H1 (cell line): ENCODE measurements at regions not wholly inside any gene's neighbourhood (a gene's known extent, or its start where the extent isn't known, plus 50 kb on each side); places are given as distances from the start of the nearest gene placed in this dataset.

Experiments
- CTCF ChIA-PET: fragments of 300-600 bp; sonication (Branson Sonifier 250); formaldehyde crosslinking; loops from one replicate; lab custom pipeline; 2021; ENCODE audit not compliant: partially characterized antibody; lab: Charles Lee
- POLR2A ChIA-PET: fragments of 300-600 bp; sonication (Branson Sonifier 250); formaldehyde crosslinking; loops from one replicate; lab custom pipeline; 2021; ENCODE audit warnings: inconsistent platforms; ENCODE audit not compliant: partially characterized antibody; lab: Charles Lee
- DNase-seq, 2 experiments: peaks; one replicate each; pipeline versions ENCODE4 v3.0.0 to v3.0.0-alpha.2; 2010 to 2022; ENCODE audit warnings: low spot score in 2 of 2, low read depth in 1 of 2, mixed read lengths in 1 of 2
- FAIRE-seq: peaks from 2 replicates; lab custom pipeline; 2011; peaks lifted over from hg19 to GRCh38; lab: Jason Lieb, UNC
- H2AFZ ChIP-seq: 2 replicates; pipeline ENCODE4 v1.8.1; 2012; ENCODE audit warnings: low read length, inconsistent platforms
- H2AK5ac ChIP-seq: 2 replicates; pipeline ENCODE4 v1.6.1; 2013; ENCODE audit warnings: low read depth, low read length
- H2BK120ac ChIP-seq: replicated peaks from 2 replicates; pipeline ENCODE3; 2013; ENCODE audit warnings: low read depth, low read length, inconsistent platforms
- H2BK12ac ChIP-seq: 2 replicates; pipeline ENCODE4 v1.6.1; 2013; ENCODE audit warnings: low read depth, low read length
- H2BK15ac ChIP-seq: 2 replicates; pipeline ENCODE4 v1.6.1; 2013; ENCODE audit warnings: low read length
- H2BK20ac ChIP-seq: 2 replicates; pipeline ENCODE4 v1.6.1; 2013; ENCODE audit warnings: low read length
- H2BK5ac ChIP-seq: 2 replicates; pipeline ENCODE4 v1.6.1; 2013; ENCODE audit warnings: low read depth, low read length
- H3K14ac ChIP-seq: 2 replicates; pipeline ENCODE4 v1.6.1; 2013; ENCODE audit warnings: inconsistent platforms; ENCODE audit not compliant: insufficient read length
- H3K18ac ChIP-seq: 2 replicates; pipeline ENCODE4 v1.6.1; 2013; ENCODE audit warnings: low read length; ENCODE audit errors: extremely low read depth
- H3K23ac ChIP-seq: 2 replicates; pipeline ENCODE4 v1.6.1; 2013; ENCODE audit warnings: inconsistent platforms; ENCODE audit not compliant: insufficient read length
- H3K23me2 ChIP-seq: 2 replicates; pipeline ENCODE4 v1.6.1; 2013; ENCODE audit warnings: low read depth, low read length
- H3K27ac ChIP-seq: 2 replicates; pipeline ENCODE4 v1.6.1; 2011; ENCODE audit warnings: low read depth, low read length, inconsistent platforms
- H3K27me3 ChIP-seq, 4 experiments: replicated peaks in 1 of 4; 1 replicate in 1 of 4; 2 replicates in 3 of 4; pipeline versions ENCODE4 v1.6.1 to v1.8.1; 2011 to 2013; ENCODE audit warnings: low read length in 3 of 4, mild to moderate bottlenecking in 3 of 4, inconsistent platforms in 2 of 4, mixed read lengths in 2 of 4, moderate library complexity in 1 of 4; ENCODE audit not compliant: control insufficient read depth in 3 of 4, insufficient read depth in 3 of 4; ENCODE audit errors: extremely low read depth in 1 of 4
- H3K36me3 ChIP-seq, 4 experiments: 2 replicates each; pipeline versions ENCODE4 v1.6.1 to v1.8.1; 2011 to 2013; ENCODE audit warnings: mild to moderate bottlenecking in 4 of 4, low read length in 3 of 4, moderate library complexity in 2 of 4, control low read depth in 1 of 4, inconsistent platforms in 1 of 4; ENCODE audit not compliant: insufficient read depth in 4 of 4, control insufficient read depth in 2 of 4
- H3K4ac ChIP-seq: replicated peaks from 2 replicates; pipeline ENCODE3; 2013; ENCODE audit warnings: low read length, low read depth, mixed read lengths, inconsistent platforms; ENCODE audit not compliant: insufficient read length
- H3K4me1 ChIP-seq, 4 experiments: replicated peaks in 1 of 4; 1 replicate in 1 of 4; 2 replicates in 3 of 4; pipeline versions ENCODE4 v1.6.1 to v1.8.1; 2011 to 2013; ENCODE audit warnings: low read length in 3 of 4, inconsistent platforms in 2 of 4, mixed read lengths in 1 of 4; ENCODE audit not compliant: insufficient read depth in 4 of 4, control insufficient read depth in 3 of 4
- H3K4me2 ChIP-seq, 2 experiments: 2 replicates each; pipeline versions ENCODE4 v1.6.1 to v1.8.1; 2011 to 2013; ENCODE audit warnings: low read depth in 2 of 2, low read length in 2 of 2, control low read depth in 1 of 2, inconsistent platforms in 1 of 2, mild to moderate bottlenecking in 1 of 2; ENCODE audit not compliant: insufficient read depth in 1 of 2
- H3K4me3 ChIP-seq, 4 experiments: fragments of 200-600, 300-600 bp in 1 of 4; sonication (generic), shearing (Covaris generic), sonication (Bioruptor Twin) in 1 of 4; 2 replicates each; pipeline versions ENCODE4 v1.5.1 to v1.8.1; 2011 to 2016; ENCODE audit warnings: low read length in 4 of 4, low read depth in 3 of 4, control low read depth in 2 of 4, inconsistent platforms in 2 of 4, mild to moderate bottlenecking in 2 of 4, mixed read lengths in 1 of 4, moderate library complexity in 1 of 4; ENCODE audit not compliant: insufficient read depth in 2 of 4; ENCODE audit errors: extremely low read depth in 1 of 4
- H3K56ac ChIP-seq: replicated peaks from 2 replicates; pipeline ENCODE3; 2013; ENCODE audit warnings: low read depth, mild to moderate bottlenecking, mixed read lengths, low read length, inconsistent platforms; ENCODE audit not compliant: insufficient read length
- H3K79me1 ChIP-seq: 2 replicates; pipeline ENCODE4 v1.6.1; 2013; ENCODE audit warnings: low read depth, low read length, control low read depth
- H3K79me2 ChIP-seq, 2 experiments: 2 replicates each; pipeline versions ENCODE4 v1.6.1 to v1.8.1; 2012 to 2013; ENCODE audit warnings: low read length in 2 of 2, mild to moderate bottlenecking in 2 of 2, inconsistent platforms in 1 of 2; ENCODE audit not compliant: insufficient read depth in 2 of 2, control insufficient read depth in 1 of 2
- H3K9ac ChIP-seq, 4 experiments: replicated peaks in 1 of 4; 1 replicate in 1 of 4; 2 replicates in 3 of 4; pipeline versions ENCODE4 v1.6.1 to v1.8.1; 2011 to 2013; ENCODE audit warnings: low read depth in 3 of 4, low read length in 3 of 4, control low read depth in 2 of 4, mild to moderate bottlenecking in 2 of 4, moderate library complexity in 2 of 4, inconsistent platforms in 1 of 4; ENCODE audit errors: extremely low read depth in 1 of 4
- H3K9me3 ChIP-seq, 2 experiments: 2 replicates each; pipeline versions ENCODE4 v1.6.1 to v1.8.1; 2012 to 2013; ENCODE audit warnings: mild to moderate bottlenecking in 2 of 2, moderate library complexity in 2 of 2, control low read depth in 1 of 2, inconsistent platforms in 1 of 2, low read depth in 1 of 2, low read length in 1 of 2, mixed read lengths in 1 of 2; ENCODE audit not compliant: insufficient read depth in 2 of 2
- H4K20me1 ChIP-seq, 2 experiments: replicated peaks in 1 of 2; 2 replicates each; pipeline versions ENCODE3 to v1.8.1; 2011 to 2013; ENCODE audit warnings: inconsistent platforms in 2 of 2, low read length in 2 of 2, mild to moderate bottlenecking in 1 of 2; ENCODE audit not compliant: insufficient read depth in 2 of 2, control insufficient read depth in 1 of 2
- H4K5ac ChIP-seq: 2 replicates; pipeline ENCODE4 v1.6.1; 2013; ENCODE audit warnings: low read length, low read depth, mixed read lengths, inconsistent platforms; ENCODE audit not compliant: insufficient read length
- H4K8ac ChIP-seq: 2 replicates; pipeline ENCODE4 v1.8.0; 2013; ENCODE audit warnings: mild to moderate bottlenecking, moderate library complexity, low read length, inconsistent platforms; ENCODE audit not compliant: insufficient read depth; ENCODE audit errors: extremely low read depth
- H4K91ac ChIP-seq: replicated peaks from 2 replicates; pipeline ENCODE3; 2013; ENCODE audit warnings: low read length, mixed read lengths, inconsistent platforms; ENCODE audit not compliant: insufficient read length
- ASH2L ChIP-seq: fragments of 200-600, 300-600 bp; sonication (generic); IDR thresholded peaks from one replicate; pipeline ENCODE4 v1.7.1; 2017; ENCODE audit warnings: low read length
- CTBP2 ChIP-seq: IDR thresholded peaks from 2 replicates; pipeline ENCODE4 v1.7.0; 2011; ENCODE audit warnings: borderline replicate concordance, mild to moderate bottlenecking, moderate library complexity, mixed read lengths, low read length; ENCODE audit not compliant: insufficient read depth, insufficient read length
- EZH2 ChIP-seq: fragments of 200-600 bp; sonication (generic); IDR thresholded peaks from 2 replicates; pipeline ENCODE4 v1.7.1; 2012; ENCODE audit warnings: low read depth, mild to moderate bottlenecking, moderate library complexity, low read length, inconsistent platforms; ENCODE audit not compliant: severe bottlenecking
- FOSL1 ChIP-seq: IDR thresholded peaks from 2 replicates; pipeline ENCODE4 v1.6.1; 2011; ENCODE audit warnings: mild to moderate bottlenecking, low read depth, low read length, moderate library complexity; ENCODE audit not compliant: insufficient read depth
- HDAC6 ChIP-seq: IDR thresholded peaks from one replicate; pipeline ENCODE4 v1.7.1; 2012; ENCODE audit warnings: low read depth, mild to moderate bottlenecking, inconsistent platforms, low read length, moderate library complexity
- RXRA ChIP-seq: IDR thresholded peaks from 2 replicates; pipeline ENCODE4 v1.6.1; 2011; ENCODE audit warnings: low read depth, mild to moderate bottlenecking, low read length, moderate library complexity; ENCODE audit not compliant: insufficient read depth
- SIX5 ChIP-seq: IDR thresholded peaks from 2 replicates; pipeline ENCODE4 v1.6.1; 2011; ENCODE audit warnings: mild to moderate bottlenecking, low read depth, low read length
- SP4 ChIP-seq: IDR thresholded peaks from 2 replicates; pipeline ENCODE4 v1.6.1; 2012; ENCODE audit warnings: low read length, inconsistent platforms

DNA sequence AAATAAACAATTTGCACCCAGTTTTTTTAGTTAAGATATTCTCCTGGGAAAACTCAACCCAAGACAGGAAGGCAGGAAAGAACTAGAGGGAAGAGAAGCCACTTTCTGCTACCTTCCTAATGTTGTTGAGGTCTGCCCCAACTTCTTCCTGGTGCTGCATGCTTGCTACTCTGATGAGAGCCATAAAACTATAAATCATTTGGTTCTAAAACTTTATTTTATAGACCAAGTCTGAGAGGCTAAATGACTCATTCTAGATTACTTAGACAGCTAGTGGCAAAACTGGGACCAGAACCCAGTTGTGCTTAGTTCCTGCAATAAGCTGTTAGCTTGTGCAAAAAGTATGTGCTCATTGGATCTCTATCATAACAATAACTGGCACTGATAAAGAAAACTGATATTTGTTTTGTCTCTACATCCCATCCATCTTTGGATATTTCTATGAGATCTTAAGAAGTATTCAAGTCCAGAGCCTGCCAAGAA is 344.9 kb upstream of the SLC14A2 start:
- FAIRE-seq (no peak), DNase-seq (no peak)
- no peak overlapping the region for H2BK120ac ChIP-seq
- H3K23ac ChIP-seq, result no peak overlapping the region
- H2AFZ ChIP-seq, result no peak overlapping the region
- no peak overlapping the region for H3K27ac ChIP-seq
- no peak overlapping the region for H3K4me3 ChIP-seq
- no peak overlapping the region for H4K8ac ChIP-seq
- no peaks in the 10 kb centered on the region for H3K79me2 ChIP-seq
- H2BK20ac ChIP-seq, result no peak overlapping the region
- H2AK5ac ChIP-seq, result no peak overlapping the region
- no peak overlapping the region for H3K9ac ChIP-seq
- no peaks in the 10 kb centered on the region for H4K20me1 ChIP-seq
- ChIA-PET POLR2A (no interaction called here), CTCF (interaction anchor here (0.7 to 0.8 kb wide), 2 partner anchors 25 to 116 kb away, joined by 3 read pairs; no protein-coding TSS in a partner anchor)
- H3K9me3 ChIP-seq, result no peaks in the 10 kb centered on the region
- H2BK15ac ChIP-seq, result no peak overlapping the region
- H3K4me2 ChIP-seq, result no peak overlapping the region
- no peak overlapping the region for H4K91ac ChIP-seq
- H2BK5ac ChIP-seq, result no peak overlapping the region
- no peak overlapping the region for H2BK12ac ChIP-seq
- H3K4ac ChIP-seq, result no peak overlapping the region
- no peak for TF ChIP-seq ASH2L
- no peak for TF ChIP-seq CTBP2
- TF ChIP-seq RXRA, result no peak
- no peak for TF ChIP-seq EZH2
- TF ChIP-seq FOSL1, result no peak
- no peak for TF ChIP-seq HDAC6
- TF ChIP-seq SP4, result no peak
- no peak for TF ChIP-seq SIX5
- no peak overlapping the region for H3K56ac ChIP-seq
- no peaks in the 10 kb centered on the region for H3K36me3 ChIP-seq
- H3K14ac ChIP-seq, result no peak overlapping the region
- no peaks in the 10 kb centered on the region for H3K4me1 ChIP-seq
- H4K5ac ChIP-seq, result no peak overlapping the region
- peaks cover 2% of the 10 kb centered on the region; the same call in 1 of the 2 replicates for H3K23me2 ChIP-seq
- H3K18ac ChIP-seq, result no peak overlapping the region
- H3K27me3 ChIP-seq, result no peaks in the 10 kb centered on the region
- no peaks in the 10 kb centered on the region for H3K79me1 ChIP-seq
